ENCODE measurements at regions not wholly inside any gene's neighbourhood (a gene's known extent, or its start where the extent isn't known, plus 50 kb on each side); places are given as distances from the start of the nearest gene placed in this dataset.

DNA sequence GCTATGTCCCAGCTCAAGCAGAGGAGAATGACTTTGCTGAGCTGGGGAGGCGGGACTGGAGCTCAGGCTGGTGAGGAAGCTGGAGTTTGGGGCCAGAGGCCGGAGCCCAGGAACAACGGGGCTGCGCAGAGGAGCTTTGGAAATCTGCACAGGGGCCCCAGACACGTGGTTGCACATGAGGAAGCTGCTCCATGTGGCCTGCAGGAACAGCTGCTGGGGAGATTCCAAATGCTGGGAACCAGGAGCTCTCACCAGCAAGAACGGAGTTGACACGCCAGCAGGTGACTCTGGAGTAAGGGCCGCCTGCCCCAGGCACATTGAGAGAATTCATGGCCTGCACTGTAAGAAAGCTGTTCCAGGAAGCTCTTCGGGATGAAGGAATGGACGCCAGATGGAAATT is 91.0 kb downstream of the OLFM1 start:
- no peak for TF ChIP-seq EZH2 (IDR thresholded peaks at IDR 0.05)
- TF ChIP-seq, protein P1, sequence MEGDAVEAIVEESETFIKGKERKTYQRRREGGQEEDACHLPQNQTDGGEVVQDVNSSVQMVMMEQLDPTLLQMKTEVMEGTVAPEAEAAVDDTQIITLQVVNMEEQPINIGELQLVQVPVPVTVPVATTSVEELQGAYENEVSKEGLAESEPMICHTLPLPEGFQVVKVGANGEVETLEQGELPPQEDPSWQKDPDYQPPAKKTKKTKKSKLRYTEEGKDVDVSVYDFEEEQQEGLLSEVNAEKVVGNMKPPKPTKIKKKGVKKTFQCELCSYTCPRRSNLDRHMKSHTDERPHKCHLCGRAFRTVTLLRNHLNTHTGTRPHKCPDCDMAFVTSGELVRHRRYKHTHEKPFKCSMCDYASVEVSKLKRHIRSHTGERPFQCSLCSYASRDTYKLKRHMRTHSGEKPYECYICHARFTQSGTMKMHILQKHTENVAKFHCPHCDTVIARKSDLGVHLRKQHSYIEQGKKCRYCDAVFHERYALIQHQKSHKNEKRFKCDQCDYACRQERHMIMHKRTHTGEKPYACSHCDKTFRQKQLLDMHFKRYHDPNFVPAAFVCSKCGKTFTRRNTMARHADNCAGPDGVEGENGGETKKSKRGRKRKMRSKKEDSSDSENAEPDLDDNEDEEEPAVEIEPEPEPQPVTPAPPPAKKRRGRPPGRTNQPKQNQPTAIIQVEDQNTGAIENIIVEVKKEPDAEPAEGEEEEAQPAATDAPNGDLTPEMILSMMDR (IDR thresholded peaks at IDR 0.05): no peak
- no peak for TF ChIP-seq EZH2phosphoT487 (IDR thresholded peaks at IDR 0.05)
